ENCODE measurements at regions not wholly inside any gene's neighbourhood (a gene's known extent, or its start where the extent isn't known, plus 50 kb on each side); places are given as distances from the start of the nearest gene placed in this dataset.

- TF ChIP-seq, protein P1, sequence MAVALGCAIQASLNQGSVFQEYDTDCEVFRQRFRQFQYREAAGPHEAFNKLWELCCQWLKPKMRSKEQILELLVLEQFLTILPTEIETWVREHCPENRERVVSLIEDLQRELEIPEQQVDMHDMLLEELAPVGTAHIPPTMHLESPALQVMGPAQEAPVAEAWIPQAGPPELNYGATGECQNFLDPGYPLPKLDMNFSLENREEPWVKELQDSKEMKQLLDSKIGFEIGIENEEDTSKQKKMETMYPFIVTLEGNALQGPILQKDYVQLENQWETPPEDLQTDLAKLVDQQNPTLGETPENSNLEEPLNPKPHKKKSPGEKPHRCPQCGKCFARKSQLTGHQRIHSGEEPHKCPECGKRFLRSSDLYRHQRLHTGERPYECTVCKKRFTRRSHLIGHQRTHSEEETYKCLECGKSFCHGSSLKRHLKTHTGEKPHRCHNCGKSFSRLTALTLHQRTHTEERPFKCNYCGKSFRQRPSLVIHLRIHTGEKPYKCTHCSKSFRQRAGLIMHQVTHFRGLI (CRISPR knock-in tag; IDR thresholded peaks at IDR 0.05) = no peak
- TF ChIP-seq SAFB (IDR thresholded peaks at IDR 0.05; ENCODE audit: borderline replicate concordance, low read depth, low read length) (no peak), NUFIP1 (IDR thresholded peaks at IDR 0.05; ENCODE audit: partially characterized antibody) (no peak), SRSF1 (IDR thresholded peaks at IDR 0.05; ENCODE audit: low read depth, low read length) (no peak), MCM5 (IDR thresholded peaks at IDR 0.05; ENCODE audit: low read depth) (no peak), GTF2A2 (tag; IDR thresholded peaks at IDR 0.05) (no peak)
Measured at GRCh38 chr13:94864474-94864873, 152.1 kb upstream of the SOX21 start (continued).

GRCh38 chr13:94860981-94861407, 148.6 kb upstream of the SOX21 start:
- no peak overlapping the region for H3K27ac ChIP-seq (ENCODE audit: extremely low read depth, low read depth, low read length)
- intact Hi-C loops (cut with micrococcal nuclease) = no loop called here
- no peaks in the 10 kb centered on the region for H4K20me1 ChIP-seq (replicated peaks; ENCODE audit: control insufficient read depth, insufficient read depth, low read length)
- H3K9ac ChIP-seq (ENCODE audit: insufficient read depth in 1 of 2, low read depth in 2 of 2, low read length in 2 of 2) = no peak overlapping the region
- 0% methylated on average over 7 of the region's 8 CpGs for WGBS (ENCODE audit: insufficient coverage, low coverage, missing lambda C conversion rate)
- ChIA-PET POLR2A (no interaction called here), CTCF (ENCODE audit: low intra/inter-chr PET ratio) (no interaction called here)
- DNase-seq (ENCODE audit: extremely low read depth in 1 of 4, low spot score in 3 of 4) (no peak), FAIRE-seq (no peak), ATAC-seq (no peak)
- no TSS peak for BruUV-seq (replicated peaks)
- H3K9me3 ChIP-seq (replicated peaks; ENCODE audit: control insufficient read depth, insufficient read depth, low read depth, low read length) = no peaks in the 10 kb centered on the region
- H3K36me3 ChIP-seq (ENCODE audit: control insufficient read depth, insufficient read depth, low read length) = no peaks in the 10 kb centered on the region
- no peaks in the 10 kb centered on the region for H3K9me1 ChIP-seq (ENCODE audit: control insufficient read depth, insufficient read depth, low read length)
- peaks cover 11 to 26% of the 10 kb centered on the region in 2 experiments; a peak in 4 of 5 replicates for H3K27me3 ChIP-seq (ENCODE audit: control insufficient read depth in 2 of 2, insufficient read depth in 2 of 2, low read length in 2 of 2)
- in situ Hi-C loops (cut with MboI) = no loop called here
- no peak overlapping the region for H3K4me2 ChIP-seq (ENCODE audit: insufficient read depth, low read length)
- no peaks in the 10 kb centered on the region; a peak in 1 of 5 replicates for H3K4me1 ChIP-seq (replicated peaks in 1 of 2; ENCODE audit: control insufficient read depth in 2 of 2, insufficient read depth in 2 of 2, low read length in 2 of 2)
- H3K79me2 ChIP-seq (ENCODE audit: control insufficient read depth, insufficient read depth, low read length) = no peaks in the 10 kb centered on the region
- H2AFZ ChIP-seq (ENCODE audit: low read depth, low read length) = no peak overlapping the region
- no peak overlapping the region for H3K4me3 ChIP-seq
- no peak for TF ChIP-seq RNF2 (IDR thresholded peaks at IDR 0.05)
- 0 out of 2 replicates have a peak, but pooled peaks have one; percentile 19 for TF ChIP-seq MAFG (tag; conservative IDR thresholded peaks at IDR 0.05)

All from K562 (cell line).